A673 (cell line): ENCODE measurements at regions not wholly inside any gene's neighbourhood (a gene's known extent, or its start where the extent isn't known, plus 50 kb on each side); places are given as distances from the start of the nearest gene placed in this dataset.

Source experiments
- BruUV-seq: library from RNA; stranded (reverse); fragments of 400-500 nt; replicated peaks from 2 replicates; lab custom pipeline; 2021; lab: Mats Ljungman, UMichigan
- CTCF ChIA-PET: fragments of 300-600 bp; sonication (Branson Sonifier 250); formaldehyde crosslinking; loops from one replicate; lab custom pipeline; 2022; ENCODE audit warnings: antibody characterized with exemption; lab: Charles Lee
- POLR2A ChIA-PET: fragments of 300-600 bp; sonication (Branson Sonifier 250); formaldehyde crosslinking; loops from one replicate; lab custom pipeline; 2022; ENCODE audit warnings: antibody characterized with exemption; ENCODE audit not compliant: low non-redundant PET; lab: Charles Lee
- DNase-seq: peaks from one replicate; pipeline ENCODE4 v3.0.0-alpha.2; 2015; ENCODE audit warnings: low spot score
- H3K27ac ChIP-seq: fragments of 200-600 bp; sonication (generic); 2 replicates; pipeline ENCODE4 v1.5.1; 2016; ENCODE audit warnings: mixed run types, low read depth, mild to moderate bottlenecking, mixed read lengths, antibody characterized with exemption, low read length; ENCODE audit not compliant: poor library complexity, severe bottlenecking
- H3K27me3 ChIP-seq: fragments of 200-600 bp; sonication (generic); replicated peaks from 2 replicates; pipeline ENCODE4 v1.6.1; 2017; ENCODE audit warnings: mixed run types, low read depth, mild to moderate bottlenecking, mixed read lengths, antibody characterized with exemption, low read length; ENCODE audit not compliant: insufficient read depth, poor library complexity
- H3K36me3 ChIP-seq: fragments of 200-600 bp; sonication (generic); 2 replicates; pipeline ENCODE4 v1.6.1; 2016; ENCODE audit warnings: mixed run types, mild to moderate bottlenecking, mixed read lengths, antibody characterized with exemption, low read length; ENCODE audit not compliant: insufficient read depth, poor library complexity, severe bottlenecking
- H3K4me1 ChIP-seq: fragments of 200-600 bp; sonication (generic); 2 replicates; pipeline ENCODE4 v1.6.1; 2017; ENCODE audit warnings: mixed run types, mild to moderate bottlenecking, mixed read lengths, antibody characterized with exemption, low read length; ENCODE audit not compliant: insufficient read depth, poor library complexity, severe bottlenecking
- H3K4me3 ChIP-seq: fragments of 200-600 bp; sonication (generic); 2 replicates; pipeline ENCODE4 v1.5.1; 2016; ENCODE audit warnings: low read depth, mixed run types, mild to moderate bottlenecking, mixed read lengths, low read length; ENCODE audit not compliant: poor library complexity, severe bottlenecking
- H3K9me3 ChIP-seq: fragments of 200-600 bp; sonication (generic); 2 replicates; pipeline ENCODE4 v1.6.1; 2016; ENCODE audit warnings: mixed run types, low read depth, mild to moderate bottlenecking, mixed read lengths, antibody characterized with exemption, low read length; ENCODE audit not compliant: poor library complexity, severe bottlenecking
- CTCF ChIP-seq: fragments of 300-800, 200-600 bp; sonication (generic); conservative IDR thresholded peaks from 2 replicates; pipeline ENCODE4 v1.5.1; 2017; ENCODE audit warnings: low read depth, mild to moderate bottlenecking, antibody characterized with exemption, low read length, moderate library complexity, mixed read lengths
- EZH2 ChIP-seq: fragments of 200-600 bp; sonication (generic); IDR thresholded peaks from 2 replicates; pipeline ENCODE4 v1.6.1; 2017; ENCODE audit warnings: borderline replicate concordance, low read depth, mild to moderate bottlenecking, mixed read lengths, antibody characterized with exemption, low read length; ENCODE audit not compliant: poor library complexity, severe bottlenecking
- intact Hi-C: fragments of 100-400 bp; cut with micrococcal nuclease; formaldehyde crosslinking; loops from one replicate; pipeline ENCODE4 v1.10.0; 2022; ENCODE audit not compliant: unreplicated experiment

- Histone ChIP-seq H3K27me3 (no peaks in the 10 kb centered on the region), H3K4me1 (peaks cover 4% of the 10 kb centered on the region), H3K27ac (no peak overlapping the region), H3K9me3 (no peaks in the 10 kb centered on the region), H3K4me3 (no peak overlapping the region), H3K36me3 (no peaks in the 10 kb centered on the region)
- CTCF ChIA-PET, result no interaction called here
- intact Hi-C loops, result no loop called here
- no peak for TF ChIP-seq CTCF
- no peak for TF ChIP-seq EZH2
- POLR2A ChIA-PET, result no interaction called here
- no TSS peak for BruUV-seq
- no peak for DNase-seq
These were observed 566.0 kb downstream of the TMX3 start for GRCh38 chr18:68148863-68149262.

- Histone ChIP-seq H3K27me3 (no peaks in the 10 kb centered on the region), H3K9me3 (peaks cover 3% of the 10 kb centered on the region), H3K27ac (no peak overlapping the region), H3K4me3 (no peak overlapping the region), H3K36me3 (no peaks in the 10 kb centered on the region), H3K4me1 (peaks cover 4% of the 10 kb centered on the region)
- no peak for DNase-seq
- BruUV-seq, result no TSS peak
- CTCF ChIA-PET, result no interaction called here
- intact Hi-C loops, result no loop called here
- POLR2A ChIA-PET, result no interaction called here
- TF ChIP-seq CTCF (no peak), EZH2 (no peak)
These were observed 567.2 kb downstream of the TMX3 start for GRCh38 chr18:68147728-68148127.

- intact Hi-C loops, result no loop called here
- Histone ChIP-seq H3K36me3 (no peaks in the 10 kb centered on the region), H3K4me1 (no peaks in the 10 kb centered on the region), H3K9me3 (no peaks in the 10 kb centered on the region), H3K4me3 (no peak overlapping the region), H3K27ac (no peak overlapping the region), H3K27me3 (no peaks in the 10 kb centered on the region)
- no peak for DNase-seq
- POLR2A ChIA-PET, result no interaction called here
- TF ChIP-seq CTCF (no peak), EZH2 (no peak)
- CTCF ChIA-PET, result no interaction called here
- BruUV-seq, result no TSS peak
These were observed 593.1 kb downstream of the TMX3 start for GRCh38 chr18:68121826-68122225.
